GM20431 (cell line): ENCODE measurements at regions not wholly inside any gene's neighbourhood (a gene's known extent, or its start where the extent isn't known, plus 50 kb on each side); places are given as distances from the start of the nearest gene placed in this dataset.
"Not testable (repeated sequence)": the region's sequence is repeated elsewhere in the genome, so short reads cannot be mapped to it uniquely, and the experiment has no call there.

Experiments used
- in situ Hi-C: fragments of 300-500 bp; cut with MseI, MboI; formaldehyde crosslinking; loops from one replicate; pipeline ENCODE4 v1.15.0; 2020; ENCODE audit warnings: low sequenced_read_pairs; ENCODE audit not compliant: unreplicated experiment

GRCh38 chr6:163761481-163761880 lies 347.0 kb downstream of the QKI start:
- in situ Hi-C loops = no loop called here

DNA sequence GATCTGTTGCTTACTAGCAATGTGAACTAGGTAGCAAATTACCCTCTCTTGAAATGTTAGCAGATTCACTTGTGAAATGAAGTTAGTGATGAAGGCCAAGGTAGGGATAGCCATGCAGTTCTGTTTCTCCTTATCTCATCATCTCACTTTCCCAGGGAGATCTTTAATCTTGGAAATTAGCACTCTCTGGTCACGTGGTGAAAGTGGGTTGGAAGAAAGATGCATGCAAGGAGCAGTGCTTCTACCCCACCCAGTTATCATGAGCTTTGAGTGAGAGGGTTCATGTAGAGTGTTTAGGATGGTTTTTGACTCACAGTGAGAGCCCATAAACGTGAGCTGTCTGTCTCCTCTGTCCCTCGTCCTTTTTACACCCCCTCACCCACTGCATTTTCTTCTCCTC lies 346.3 kb downstream of the QKI start:
- in situ Hi-C loops = no loop called here

GRCh38 chr6:163759542-163759941 lies 345.0 kb downstream of the QKI start:
- in situ Hi-C loops = no loop called here

DNA sequence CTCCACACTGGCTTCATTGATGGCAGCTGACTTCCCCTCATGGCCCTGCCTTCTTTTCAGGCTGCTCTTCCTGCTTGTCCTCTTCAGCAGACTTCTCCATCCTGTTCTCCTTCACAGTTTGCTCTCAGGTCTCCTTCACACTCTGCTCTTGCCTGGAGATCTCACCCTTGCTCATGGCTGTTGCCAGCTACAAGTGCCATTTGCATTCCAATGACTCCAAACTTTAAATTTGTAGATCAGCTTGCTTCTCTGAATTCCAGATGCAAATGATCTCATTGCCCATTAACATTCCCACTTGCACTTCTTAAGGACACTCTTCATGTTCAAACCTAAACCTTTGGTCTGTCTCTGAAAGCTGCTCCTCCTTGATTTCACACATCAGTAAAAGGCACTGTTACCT lies 343.0 kb downstream of the QKI start:
- in situ Hi-C loops = no loop called here

GRCh38 chr6:163756079-163756478 lies 341.6 kb downstream of the QKI start:
- in situ Hi-C loops = no loop called here

- in situ Hi-C loops = no loop called here
Observed at GRCh38 chr6:163754866-163755265, 340.3 kb downstream of the QKI start.

GRCh38 chr6:163753430-163753829 lies 338.9 kb downstream of the QKI start:
- in situ Hi-C loops = no loop called here

DNA sequence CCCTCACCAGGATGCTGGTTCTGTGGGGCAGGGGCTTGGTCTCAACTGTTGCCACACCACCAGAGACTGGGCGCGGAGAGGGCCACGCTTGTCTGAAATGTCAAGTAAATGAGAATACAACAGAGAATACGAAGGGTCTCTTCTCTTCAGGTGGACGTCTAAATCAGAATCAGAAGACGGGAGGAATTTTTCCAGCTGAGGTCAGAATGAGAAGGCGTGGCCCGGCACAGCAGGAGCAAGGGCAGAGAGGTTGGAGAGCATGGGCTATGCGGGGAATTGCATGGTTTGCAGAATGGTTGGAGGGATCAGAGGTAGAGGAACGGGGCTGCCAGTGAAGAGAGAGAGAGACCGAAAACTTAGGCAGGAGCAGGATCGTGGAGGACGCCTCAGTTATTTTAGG lies 337.9 kb downstream of the QKI start:
- in situ Hi-C loops = no loop called here

DNA sequence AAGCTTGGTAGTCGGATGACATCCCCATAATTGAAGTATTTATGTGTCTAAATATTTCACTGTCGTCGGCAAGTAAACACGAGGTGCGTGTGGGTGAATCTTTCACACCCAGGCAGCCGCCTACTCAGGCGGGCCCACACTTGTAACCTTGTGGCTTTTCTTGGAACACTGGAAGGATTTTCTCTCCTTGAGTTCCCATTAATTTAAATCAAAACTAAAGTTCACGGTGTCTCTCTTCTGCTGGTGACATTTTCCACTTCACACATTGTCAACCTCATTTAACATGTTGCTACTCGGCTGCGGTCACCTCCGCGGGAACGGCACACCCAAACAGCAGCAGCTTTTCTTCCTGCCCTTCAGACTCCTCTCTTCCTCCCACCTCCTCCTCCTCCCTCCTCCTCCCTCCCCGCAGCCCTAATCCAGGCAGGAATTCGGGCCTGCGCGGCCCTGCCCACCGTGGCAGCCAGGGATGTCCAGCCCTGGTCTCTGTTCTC lies 336.6 kb downstream of the QKI start:
- in situ Hi-C loops = no loop called here

GRCh38 chr6:163750431-163751031 lies 336.0 kb downstream of the QKI start:
- in situ Hi-C loops = no loop called here

GRCh38 chr6:163748886-163749285 lies 334.4 kb downstream of the QKI start:
- in situ Hi-C loops = no loop called here

DNA sequence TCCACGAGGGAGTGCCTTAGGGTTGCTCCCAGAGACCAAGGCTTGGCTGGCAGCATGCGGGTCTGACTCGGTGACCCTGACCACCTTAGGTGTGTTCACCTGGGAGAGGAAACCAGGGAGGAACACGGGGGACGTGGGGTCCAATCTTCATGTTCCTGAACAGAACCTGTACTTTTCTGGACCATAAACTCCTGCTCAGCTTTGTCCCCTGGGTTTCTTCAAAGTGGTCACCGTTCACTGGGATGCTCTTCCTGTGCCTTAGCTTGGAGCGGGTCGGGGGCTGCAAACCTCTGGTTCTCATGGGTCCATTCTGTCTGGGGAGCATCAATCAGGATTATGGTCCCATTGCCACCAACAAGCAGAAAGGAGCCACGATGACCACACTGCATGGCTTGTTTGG lies 333.5 kb downstream of the QKI start:
- in situ Hi-C loops = no loop called here

DNA sequence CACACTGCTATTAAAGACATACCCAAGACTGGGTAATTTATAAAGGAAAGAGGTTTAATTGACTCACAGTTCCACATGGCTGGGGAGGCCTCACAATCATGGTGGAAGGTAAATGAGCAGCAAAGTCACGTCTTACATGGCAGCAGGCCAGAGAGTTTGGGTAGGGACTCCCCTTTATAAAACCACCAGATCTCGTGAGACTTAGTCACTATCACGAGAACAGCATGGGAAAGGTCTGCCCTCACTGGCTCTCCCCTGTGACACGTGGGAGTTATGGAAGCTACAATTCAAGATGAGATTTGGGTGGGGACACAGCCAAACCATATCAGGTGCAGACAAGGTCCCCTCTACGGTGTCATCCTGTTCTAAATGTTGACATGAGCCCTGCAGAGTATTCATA lies 332.5 kb downstream of the QKI start:
- in situ Hi-C loops = not testable (repeated sequence)

- in situ Hi-C loops = no loop called here
Observed at GRCh38 chr6:163745536-163746400, 331.2 kb downstream of the QKI start.

DNA sequence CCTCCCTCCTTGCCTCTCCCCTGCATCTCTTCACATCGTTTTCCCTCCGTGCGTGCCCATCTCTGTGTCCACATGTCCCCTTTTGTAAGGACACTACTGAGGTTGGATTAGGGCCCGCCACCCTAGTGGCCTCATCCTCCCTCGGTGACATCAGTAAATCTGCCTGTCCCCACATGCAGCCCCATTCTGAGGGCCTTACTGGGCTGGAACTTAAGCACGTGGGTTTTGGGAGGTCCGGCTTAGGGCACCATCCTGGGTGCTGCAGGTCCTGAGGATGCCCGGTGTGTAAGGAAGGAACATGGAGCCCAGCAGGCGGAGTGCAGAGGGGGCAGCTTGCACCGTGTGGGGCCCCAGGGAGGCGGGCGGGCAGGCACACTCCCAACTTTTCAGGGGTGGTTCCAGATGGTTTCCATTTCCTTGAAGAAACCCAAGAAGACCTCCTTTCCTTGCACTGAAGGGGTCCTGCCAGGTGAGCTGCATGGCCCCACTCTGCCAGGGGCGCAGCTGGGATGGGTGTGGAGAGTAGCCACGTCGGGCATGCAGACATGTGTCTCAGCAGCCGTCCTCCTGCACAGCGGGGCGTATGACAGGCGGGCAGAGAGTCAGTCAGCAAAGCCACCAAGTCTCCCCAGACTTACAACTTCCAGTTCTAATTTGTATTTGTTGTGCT lies 329.9 kb downstream of the QKI start:
- in situ Hi-C loops = no loop called here

DNA sequence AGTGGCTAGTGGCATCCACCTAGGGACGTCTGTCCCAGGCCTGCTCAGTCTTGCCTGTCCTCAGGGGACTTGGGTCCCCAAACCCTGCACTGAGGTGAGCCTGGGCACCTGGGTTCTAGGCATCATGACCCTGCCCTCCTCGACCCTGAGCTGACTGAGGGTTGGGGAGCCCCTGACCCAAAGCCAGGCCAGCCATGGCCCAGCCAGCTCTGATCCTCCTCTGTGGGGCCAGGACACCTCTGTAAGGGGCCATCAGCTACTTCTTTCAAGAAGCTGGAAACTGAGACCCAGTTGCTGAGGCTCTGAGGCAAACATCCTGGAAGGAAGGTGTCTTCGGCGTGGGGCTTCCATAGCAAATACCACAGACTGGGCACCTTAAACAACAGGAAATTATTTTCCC lies 329.3 kb downstream of the QKI start:
- in situ Hi-C loops = no loop called here

- in situ Hi-C loops = no loop called here
Observed at GRCh38 chr6:163741743-163742363, 327.3 kb downstream of the QKI start.

DNA sequence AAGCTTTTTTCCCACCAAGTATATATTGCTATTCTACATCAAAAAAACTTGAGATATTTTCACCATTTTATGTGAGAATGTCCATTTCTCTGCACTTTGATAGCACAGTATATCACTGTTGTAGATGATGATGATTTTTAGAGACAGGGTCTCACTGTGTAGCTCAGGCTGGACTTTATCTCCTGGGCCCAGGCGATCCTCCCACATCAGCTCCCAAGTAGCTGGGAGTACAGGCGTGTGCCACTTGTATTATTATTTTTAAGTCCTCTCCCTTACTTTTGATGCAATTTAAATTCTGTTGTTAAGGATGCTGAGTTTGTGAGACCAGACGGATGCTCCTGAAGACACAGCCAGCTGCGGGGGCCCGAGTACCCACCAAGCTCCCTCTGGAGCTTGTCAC lies 326.8 kb downstream of the QKI start:
- in situ Hi-C loops = no loop called here

GRCh38 chr6:163739966-163740365 lies 325.4 kb downstream of the QKI start:
- in situ Hi-C loops = no loop called here

DNA sequence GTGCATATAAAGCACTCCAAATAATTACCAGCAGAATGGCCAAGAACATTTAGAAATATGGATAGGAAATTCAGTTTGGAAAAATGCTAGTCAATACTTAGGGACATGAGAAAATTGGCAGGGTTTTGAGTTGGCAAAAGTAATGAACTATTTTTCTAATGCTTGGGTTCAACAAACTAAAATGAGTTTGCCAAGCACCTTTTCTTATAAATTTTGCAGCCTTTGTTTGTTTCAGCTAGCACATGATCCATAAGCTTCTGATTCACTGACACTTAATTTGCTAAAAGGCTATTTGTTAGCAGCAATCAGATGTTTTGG lies 324.8 kb downstream of the QKI start:
- in situ Hi-C loops = no loop called here
